Suppressor macrophage treated with lipopolysaccharide for 1 hour (primary cell): ENCODE measurements at regions not wholly inside any gene's neighbourhood (a gene's known extent, or its start where the extent isn't known, plus 50 kb on each side); places are given as distances from the start of the nearest gene placed in this dataset.

Source experiments
- DNase-seq, 3 donors: peaks; one replicate each; pipeline ENCODE4 v3.0.0-alpha.2; 2020 to 2022

- DNase-seq: no peak
Observed at GRCh38 chr1:101723415-101723814, 273.3 kb downstream of the OLFM3 start.

- DNase-seq: no peak
Observed at GRCh38 chr1:101728029-101728428, 268.7 kb downstream of the OLFM3 start.

GRCh38 chr1:101730559-101730958 lies 266.2 kb downstream of the OLFM3 start:
- DNase-seq: no peak

- DNase-seq: no peak
Observed at GRCh38 chr1:101732261-101732660, 264.5 kb downstream of the OLFM3 start.

GRCh38 chr1:101733340-101733739 lies 263.4 kb downstream of the OLFM3 start:
- DNase-seq: no peak

- DNase-seq: peak in 2 of 3 donors; percentile 11 to 20
Observed at GRCh38 chr1:101738475-101738874, 258.3 kb downstream of the OLFM3 start.

- DNase-seq: no peak
Observed at GRCh38 chr1:101739146-101739545, 257.6 kb downstream of the OLFM3 start.

GRCh38 chr1:101739826-101740330 lies 256.8 kb downstream of the OLFM3 start:
- no peak for DNase-seq

GRCh38 chr1:101741910-101742309 lies 254.8 kb downstream of the OLFM3 start:
- no peak for DNase-seq

GRCh38 chr1:101742509-101742908 lies 254.2 kb downstream of the OLFM3 start:
- DNase-seq: no peak

- DNase-seq: no peak
Observed at GRCh38 chr1:101745551-101746270, 251.0 kb downstream of the OLFM3 start.

GRCh38 chr1:101748077-101748476 lies 248.6 kb downstream of the OLFM3 start:
- DNase-seq: no peak
